Endothelial cell of umbilical vein (primary cell): ENCODE measurements at regions not wholly inside any gene's neighbourhood (a gene's known extent, or its start where the extent isn't known, plus 50 kb on each side); places are given as distances from the start of the nearest gene placed in this dataset.

Experiments used
- BruUV-seq: library from RNA; stranded (reverse); fragments of 400-500 nt; replicated peaks from 2 replicates; lab custom pipeline; 2021; lab: Mats Ljungman, UMichigan
- CTCF ChIA-PET: fragments of 300-600, 350-600 bp; sonication (Branson Sonifier 250); formaldehyde crosslinking; loops from one replicate; lab custom pipeline; 2021; ENCODE audit warnings: antibody characterized with exemption, inconsistent platforms; lab: Charles Lee
- POLR2A ChIA-PET: fragments of 300-600, 350-600 bp; sonication (Branson Sonifier 250); formaldehyde crosslinking; loops from one replicate; lab custom pipeline; 2021; ENCODE audit warnings: antibody characterized with exemption, inconsistent platforms; lab: Charles Lee
- DNase-seq: peaks from one replicate; pipeline ENCODE4 v3.0.0-alpha.2; 2011; ENCODE audit warnings: low read depth, low spot score
- FAIRE-seq: peaks from 2 replicates; lab custom pipeline; 2011; peaks lifted over from hg19 to GRCh38; lab: Jason Lieb, UNC
- H2AFZ ChIP-seq: 2 replicates; pipeline ENCODE4 v1.6.0; 2012; ENCODE audit warnings: low read depth, low read length, control low read depth, inconsistent platforms
- H3K27ac ChIP-seq: 2 replicates; pipeline ENCODE4 v1.5.1; 2011; ENCODE audit warnings: low read depth, mild to moderate bottlenecking, control low read depth, low read length, moderate library complexity; ENCODE audit not compliant: insufficient read depth
- H3K27me3 ChIP-seq, 2 experiments: 2 replicates each; pipeline versions ENCODE4 v1.6.0 to v1.6.1; 2011; ENCODE audit warnings: low read length in 2 of 2, mixed read lengths in 1 of 2; ENCODE audit not compliant: control insufficient read depth in 2 of 2, insufficient read depth in 2 of 2
- H3K36me3 ChIP-seq, 2 experiments: 2 replicates in 1 of 2; 3 replicates in 1 of 2; pipeline ENCODE4 v1.5.1; 2011; ENCODE audit warnings: low read length in 2 of 2, mild to moderate bottlenecking in 1 of 2, moderate library complexity in 1 of 2; ENCODE audit not compliant: control insufficient read depth in 2 of 2, insufficient read depth in 2 of 2; ENCODE audit errors: extremely low read depth in 1 of 2
- H3K4me1 ChIP-seq: 3 replicates; pipeline ENCODE4 v1.5.1; 2011; ENCODE audit warnings: mild to moderate bottlenecking, low read length; ENCODE audit not compliant: control insufficient read depth, insufficient read depth; ENCODE audit errors: extremely low read depth
- H3K4me2 ChIP-seq: 2 replicates; pipeline ENCODE4 v1.6.1; 2011; ENCODE audit warnings: low read length, control low read depth, mixed read lengths; ENCODE audit not compliant: insufficient read depth
- H3K4me3 ChIP-seq, 3 experiments: fragments of 200-600 bp in 1 of 3; sonication (generic), shearing (Covaris generic) in 1 of 3; replicated peaks in 1 of 3; 2 replicates each; pipeline ENCODE4 v1.5.1; 2011 to 2016; ENCODE audit warnings: control low read depth in 3 of 3, low read length in 3 of 3, mild to moderate bottlenecking in 2 of 3, inconsistent platforms in 1 of 3, low read depth in 1 of 3, moderate library complexity in 1 of 3; ENCODE audit not compliant: insufficient read depth in 1 of 3
- H3K79me2 ChIP-seq: 2 replicates; pipeline ENCODE4 v1.6.0; 2012; ENCODE audit warnings: low read length, inconsistent platforms; ENCODE audit not compliant: control insufficient read depth, insufficient read depth
- H3K9ac ChIP-seq: replicated peaks from 2 replicates; pipeline ENCODE3; 2011; ENCODE audit warnings: low read length, control low read depth; ENCODE audit not compliant: insufficient read depth; ENCODE audit errors: extremely low read depth
- H3K9me1 ChIP-seq: replicated peaks from 3 replicates; pipeline ENCODE4 v1.6.0; 2011; ENCODE audit warnings: mild to moderate bottlenecking, low read length; ENCODE audit not compliant: control insufficient read depth, insufficient read depth; ENCODE audit errors: extremely low read depth
- H3K9me3 ChIP-seq: replicated peaks from 2 replicates; pipeline ENCODE4 v1.5.1; 2012; ENCODE audit warnings: low read length, inconsistent platforms; ENCODE audit not compliant: control insufficient read depth, insufficient read depth
- H4K20me1 ChIP-seq: replicated peaks from 2 replicates; pipeline ENCODE3; 2011; ENCODE audit warnings: mild to moderate bottlenecking, low read length; ENCODE audit not compliant: control insufficient read depth, insufficient read depth; ENCODE audit errors: extremely low read depth
- EZH2 ChIP-seq: IDR thresholded peaks from 2 replicates; pipeline ENCODE4 v1.6.1; 2012; ENCODE audit warnings: borderline replicate concordance, low read depth, mild to moderate bottlenecking, moderate library complexity, low read length, inconsistent platforms; ENCODE audit not compliant: severe bottlenecking
- FOS ChIP-seq: IDR thresholded peaks from 2 replicates; pipeline ENCODE4 v1.6.1; 2011; ENCODE audit warnings: mild to moderate bottlenecking, low read length, moderate library complexity, borderline replicate concordance; ENCODE audit not compliant: insufficient read depth
- GATA2 ChIP-seq: IDR thresholded peaks from 2 replicates; pipeline ENCODE4 v1.7.0; 2011; ENCODE audit warnings: low read depth, mild to moderate bottlenecking, moderate library complexity, mixed read lengths, low read length; ENCODE audit not compliant: insufficient read length, insufficient read depth
- JUN ChIP-seq: IDR thresholded peaks from 2 replicates; pipeline ENCODE4 v1.6.1; 2011; ENCODE audit warnings: borderline replicate concordance, low read depth; ENCODE audit not compliant: insufficient read length, insufficient read depth
- MYC ChIP-seq: IDR thresholded peaks from one replicate; pipeline ENCODE4 v1.6.1; 2011; ENCODE audit warnings: mild to moderate bottlenecking, low read depth, low read length
- POLR2A ChIP-seq: IDR thresholded peaks from 2 replicates; pipeline ENCODE4 v1.6.1; 2012; ENCODE audit warnings: low read depth, mild to moderate bottlenecking, control low read depth, low read length
- POLR2AphosphoS5 ChIP-seq: IDR thresholded peaks from 2 replicates; pipeline ENCODE4 v1.6.1; 2012; ENCODE audit warnings: low read depth, mild to moderate bottlenecking, control low read depth, low read length, moderate library complexity; ENCODE audit not compliant: insufficient read depth
- dilution Hi-C: fragments of 300-500 bp; cut with MboI; formaldehyde crosslinking; loops from one replicate; pipeline ENCODE4 v1.15.0; 2019; ENCODE audit warnings: low sequenced_read_pairs; ENCODE audit not compliant: extremely low pct_ligation_motif_present
- intact Hi-C: fragments of 100-400 bp; cut with micrococcal nuclease; formaldehyde crosslinking; loops from one replicate; pipeline ENCODE4 v1.10.0; 2022
- TF ChIP-seq, protein P1 (sequence below): IDR thresholded peaks from 2 replicates; pipeline ENCODE4 v1.6.1; 2011; ENCODE audit not compliant: insufficient read depth, insufficient read length
- TF ChIP-seq, protein P2 (sequence below), 2 donors: IDR thresholded peaks; 1 replicate in 1 of 2; 2 replicates in 1 of 2; pipeline ENCODE4 v1.5.1; 2011; ENCODE audit warnings: low read length in 2 of 2, mild to moderate bottlenecking in 2 of 2, moderate library complexity in 2 of 2, control low read depth in 1 of 2, inconsistent platforms in 1 of 2, low read depth in 1 of 2; ENCODE audit not compliant: insufficient read depth in 1 of 2; ENCODE audit errors: extremely low read depth in 1 of 2

DNA sequence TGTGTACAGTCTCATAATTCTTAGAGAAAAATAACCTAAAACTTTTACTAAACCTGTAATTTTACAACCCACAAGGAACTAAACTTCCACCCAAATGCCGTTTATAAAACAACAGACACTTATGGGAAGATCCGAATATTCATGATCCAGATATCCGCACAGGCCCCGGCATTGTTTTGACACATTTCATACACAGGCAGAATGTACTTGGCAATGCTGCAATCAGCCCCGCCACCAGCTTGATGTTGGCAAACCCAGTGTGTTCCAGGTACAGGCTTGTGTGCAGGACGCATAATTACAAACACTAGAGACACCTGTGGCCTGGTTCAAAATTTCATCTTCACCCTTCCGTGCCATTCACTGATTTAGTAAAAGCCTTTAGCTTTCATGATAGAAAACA, 393.0 kb upstream of the SALL3 start:
- BruUV-seq: no TSS peak
- Histone ChIP-seq H3K27ac (no peak overlapping the region), H3K36me3 (no peaks in the 10 kb centered on the region), H3K9me1 (no peaks in the 10 kb centered on the region), H3K27me3 (no peaks in the 10 kb centered on the region), H4K20me1 (no peaks in the 10 kb centered on the region), H3K9me3 (peaks cover 5% of the 10 kb centered on the region), H2AFZ (no peak overlapping the region), H3K4me1 (no peaks in the 10 kb centered on the region), H3K4me2 (no peak overlapping the region), H3K9ac (no peak overlapping the region), H3K4me3 (no peak overlapping the region), H3K79me2 (no peaks in the 10 kb centered on the region)
- DNase-seq (no peak), FAIRE-seq (no peak)
- no peak for TF ChIP-seq POLR2A
- TF ChIP-seq, protein P1, sequence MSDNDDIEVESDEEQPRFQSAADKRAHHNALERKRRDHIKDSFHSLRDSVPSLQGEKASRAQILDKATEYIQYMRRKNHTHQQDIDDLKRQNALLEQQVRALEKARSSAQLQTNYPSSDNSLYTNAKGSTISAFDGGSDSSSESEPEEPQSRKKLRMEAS: no peak
- no peak for TF ChIP-seq MYC
- no peak for TF ChIP-seq POLR2AphosphoS5
- no peak for TF ChIP-seq FOS
- TF ChIP-seq, protein P2, sequence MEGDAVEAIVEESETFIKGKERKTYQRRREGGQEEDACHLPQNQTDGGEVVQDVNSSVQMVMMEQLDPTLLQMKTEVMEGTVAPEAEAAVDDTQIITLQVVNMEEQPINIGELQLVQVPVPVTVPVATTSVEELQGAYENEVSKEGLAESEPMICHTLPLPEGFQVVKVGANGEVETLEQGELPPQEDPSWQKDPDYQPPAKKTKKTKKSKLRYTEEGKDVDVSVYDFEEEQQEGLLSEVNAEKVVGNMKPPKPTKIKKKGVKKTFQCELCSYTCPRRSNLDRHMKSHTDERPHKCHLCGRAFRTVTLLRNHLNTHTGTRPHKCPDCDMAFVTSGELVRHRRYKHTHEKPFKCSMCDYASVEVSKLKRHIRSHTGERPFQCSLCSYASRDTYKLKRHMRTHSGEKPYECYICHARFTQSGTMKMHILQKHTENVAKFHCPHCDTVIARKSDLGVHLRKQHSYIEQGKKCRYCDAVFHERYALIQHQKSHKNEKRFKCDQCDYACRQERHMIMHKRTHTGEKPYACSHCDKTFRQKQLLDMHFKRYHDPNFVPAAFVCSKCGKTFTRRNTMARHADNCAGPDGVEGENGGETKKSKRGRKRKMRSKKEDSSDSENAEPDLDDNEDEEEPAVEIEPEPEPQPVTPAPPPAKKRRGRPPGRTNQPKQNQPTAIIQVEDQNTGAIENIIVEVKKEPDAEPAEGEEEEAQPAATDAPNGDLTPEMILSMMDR (IDR thresholded peaks at IDR 0.05; ENCODE audit: extremely low read depth in 1 of 2, insufficient read depth in 1 of 2, low read depth in 1 of 2, low read length in 2 of 2): no peak
- TF ChIP-seq EZH2: no peak
- dilution Hi-C loops: no loop called here
- ChIA-PET CTCF (no interaction called here), POLR2A (no interaction called here)
- intact Hi-C loops: no loop called here

DNA sequence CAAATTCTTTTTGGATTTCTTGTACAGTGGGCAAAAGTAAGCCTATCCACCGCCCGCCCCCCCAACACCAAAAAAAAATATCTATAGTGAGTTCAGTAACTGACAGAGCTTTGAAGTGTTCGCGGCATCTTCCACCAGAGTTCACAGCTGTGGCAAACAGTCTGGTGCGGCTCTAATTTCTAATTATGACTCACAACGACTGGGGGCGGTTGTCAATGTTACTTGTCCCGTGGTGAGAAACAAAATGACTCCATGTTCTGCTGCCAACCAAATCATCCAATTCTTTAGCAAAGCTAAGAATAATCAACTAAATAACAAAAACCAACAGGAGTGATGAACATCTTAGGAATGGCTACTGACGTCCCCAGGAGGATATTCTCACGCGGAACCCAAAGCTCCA, 392.5 kb upstream of the SALL3 start:
- no peaks in the 10 kb centered on the region for H3K9me1 ChIP-seq
- ChIA-PET POLR2A (no interaction called here), CTCF (no interaction called here)
- H3K9ac ChIP-seq: no peak overlapping the region
- no peak overlapping the region for H3K27ac ChIP-seq
- no peak for TF ChIP-seq FOS
- TF ChIP-seq MYC: no peak
- TF ChIP-seq POLR2A: no peak
- TF ChIP-seq GATA2: no peak
- TF ChIP-seq, protein P2 (IDR thresholded peaks at IDR 0.05; ENCODE audit: extremely low read depth in 1 of 2, insufficient read depth in 1 of 2, low read depth in 1 of 2, low read length in 2 of 2): no peak
- no peak for TF ChIP-seq JUN
- TF ChIP-seq, protein P1: no peak
- no peak for TF ChIP-seq POLR2AphosphoS5
- no peak for TF ChIP-seq EZH2
- dilution Hi-C loops: no loop called here
- no TSS peak for BruUV-seq
- H3K9me3 ChIP-seq: peaks cover 5% of the 10 kb centered on the region
- no peaks in the 10 kb centered on the region for H3K36me3 ChIP-seq
- H4K20me1 ChIP-seq: no peaks in the 10 kb centered on the region
- H3K79me2 ChIP-seq: no peaks in the 10 kb centered on the region
- FAIRE-seq (no peak), DNase-seq (no peak)
- H3K4me2 ChIP-seq: no peak overlapping the region
- no peaks in the 10 kb centered on the region for H3K4me1 ChIP-seq
- H3K4me3 ChIP-seq: no peak overlapping the region
- H3K27me3 ChIP-seq: no peaks in the 10 kb centered on the region
- intact Hi-C loops: no loop called here
- H2AFZ ChIP-seq: no peak overlapping the region
